ENCODE measurements at regions not wholly inside any gene's neighbourhood (a gene's known extent, or its start where the extent isn't known, plus 50 kb on each side); places are given as distances from the start of the nearest gene placed in this dataset.

- Histone ChIP-seq H3K36me3 (ENCODE audit: low read length) (no peaks in the 10 kb centered on the region), H3F3A (ENCODE audit: insufficient read depth) (no peaks in the 10 kb centered on the region), H3K9ac (ENCODE audit: low read length) (no peak overlapping the region), H3K4me2 (ENCODE audit: low read depth, low read length, poor library complexity, severe bottlenecking) (no peak overlapping the region), H2AFZ (ENCODE audit: low read depth, low read length, severe bottlenecking) (no peak overlapping the region), H3K27ac (ENCODE audit: low read depth, low read length) (no peak overlapping the region), H3K9me2 (replicated peaks; ENCODE audit: insufficient read depth, low read length) (no peaks in the 10 kb centered on the region), H3K4me3 (ENCODE audit: insufficient read depth, low read length, poor library complexity, severe bottlenecking) (no peak overlapping the region), H3K9me3 (ENCODE audit: insufficient read depth, low read length) (no peaks in the 10 kb centered on the region), H3K79me2 (ENCODE audit: insufficient read depth, low read length) (no peaks in the 10 kb centered on the region), H3K27me3 (ENCODE audit: low read length) (no peaks in the 10 kb centered on the region), H4K20me1 (ENCODE audit: low read depth, low read length) (no peaks in the 10 kb centered on the region)
- no peak for TF ChIP-seq CTCF (IDR thresholded peaks at IDR 0.05; ENCODE audit: insufficient read depth, low read length, poor library complexity, severe bottlenecking)
- TF ChIP-seq EZH2phosphoT487 (conservative IDR thresholded peaks at IDR 0.05; ENCODE audit: low read length) = no peak
Measured at GRCh38 chr1:219419065-219419464, 193.8 kb downstream of the ZC3H11B start.

GRCh38 chr1:219417610-219418009, 195.3 kb downstream of the ZC3H11B start:
- Histone ChIP-seq H2AFZ (ENCODE audit: low read depth, low read length, severe bottlenecking) (no peak overlapping the region), H3F3A (ENCODE audit: insufficient read depth) (no peaks in the 10 kb centered on the region), H3K4me2 (ENCODE audit: low read depth, low read length, poor library complexity, severe bottlenecking) (no peak overlapping the region), H3K27me3 (ENCODE audit: low read length) (no peaks in the 10 kb centered on the region), H3K9me3 (ENCODE audit: insufficient read depth, low read length) (no peaks in the 10 kb centered on the region), H4K20me1 (ENCODE audit: low read depth, low read length) (no peaks in the 10 kb centered on the region), H3K27ac (ENCODE audit: low read depth, low read length) (no peak overlapping the region), H3K79me2 (ENCODE audit: insufficient read depth, low read length) (no peaks in the 10 kb centered on the region), H3K4me3 (ENCODE audit: insufficient read depth, low read length, poor library complexity, severe bottlenecking) (no peak overlapping the region), H3K36me3 (ENCODE audit: low read length) (no peaks in the 10 kb centered on the region), H3K9ac (ENCODE audit: low read length) (no peak overlapping the region), H3K9me2 (replicated peaks; ENCODE audit: insufficient read depth, low read length) (no peaks in the 10 kb centered on the region)
- no peak for TF ChIP-seq EZH2phosphoT487 (conservative IDR thresholded peaks at IDR 0.05; ENCODE audit: low read length)
- TF ChIP-seq CTCF (IDR thresholded peaks at IDR 0.05; ENCODE audit: insufficient read depth, low read length, poor library complexity, severe bottlenecking) = no peak

GRCh38 chr1:219416598-219417238, 196.2 kb downstream of the ZC3H11B start:
- no peak for TF ChIP-seq EZH2phosphoT487 (conservative IDR thresholded peaks at IDR 0.05; ENCODE audit: low read length)
- TF ChIP-seq CTCF (IDR thresholded peaks at IDR 0.05; ENCODE audit: insufficient read depth, low read length, poor library complexity, severe bottlenecking) = peak; percentile 40
- no peak overlapping the region for H3K9ac ChIP-seq (ENCODE audit: low read length)
- H3K4me3 ChIP-seq (ENCODE audit: insufficient read depth, low read length, poor library complexity, severe bottlenecking) = no peak overlapping the region
- H3K27me3 ChIP-seq (ENCODE audit: low read length) = no peaks in the 10 kb centered on the region
- H3K36me3 ChIP-seq (ENCODE audit: low read length) = no peaks in the 10 kb centered on the region
- no peaks in the 10 kb centered on the region for H3K9me3 ChIP-seq (ENCODE audit: insufficient read depth, low read length)
- H3K79me2 ChIP-seq (ENCODE audit: insufficient read depth, low read length) = no peaks in the 10 kb centered on the region
- H3F3A ChIP-seq (ENCODE audit: insufficient read depth) = no peaks in the 10 kb centered on the region
- no peaks in the 10 kb centered on the region for H3K9me2 ChIP-seq (replicated peaks; ENCODE audit: insufficient read depth, low read length)
- no peaks in the 10 kb centered on the region for H4K20me1 ChIP-seq (ENCODE audit: low read depth, low read length)
- H2AFZ ChIP-seq (ENCODE audit: low read depth, low read length, severe bottlenecking) = no peak overlapping the region
- no peak overlapping the region for H3K27ac ChIP-seq (ENCODE audit: low read depth, low read length)
- no peak overlapping the region for H3K4me2 ChIP-seq (ENCODE audit: low read depth, low read length, poor library complexity, severe bottlenecking)
